Tibial nerve (tissue), 3 donors: ENCODE measurements at regions not wholly inside any gene's neighbourhood (a gene's known extent, or its start where the extent isn't known, plus 50 kb on each side); places are given as distances from the start of the nearest gene placed in this dataset.

Source experiments
- CTCF ChIP-seq, 5 experiments: fragments of 200-600 bp in 3 of 5; fragments of 450-650 bp in 2 of 5; sonication (generic) in 3 of 5; IDR thresholded peaks; one replicate each; pipeline ENCODE4 v1.5.1; 2016 to 2019; ENCODE audit warnings: antibody characterized with exemption in 5 of 5, mild to moderate bottlenecking in 3 of 5, moderate library complexity in 2 of 5
- POLR2A ChIP-seq, 2 donors: fragments of 450-650 bp; IDR thresholded peaks; one replicate each; pipeline ENCODE4 v1.6.1; 2017; ENCODE audit warnings: antibody characterized with exemption in 2 of 2, mild to moderate bottlenecking in 2 of 2, moderate library complexity in 2 of 2

GRCh38 chrX:2620576-2620975 lies 70.5 kb upstream of the CD99 start:
- TF ChIP-seq CTCF (IDR thresholded peaks at IDR 0.05) = no peak
- no peak for TF ChIP-seq POLR2A (IDR thresholded peaks at IDR 0.05)
